IMR-90 (cell line): ENCODE measurements at regions not wholly inside any gene's neighbourhood (a gene's known extent, or its start where the extent isn't known, plus 50 kb on each side); places are given as distances from the start of the nearest gene placed in this dataset.

Experiments
- ATAC-seq: fragments of 200-7000 bp; cut with Tn5 transposase; 2 replicates; pipeline ENCODE4 v1.9.1; 2020; ENCODE audit warnings: low read depth, mild to moderate bottlenecking, moderate library complexity
- BruUV-seq: library from RNA; stranded (reverse); fragments of 400-500 nt; replicated peaks from 2 replicates; lab custom pipeline; 2021; lab: Mats Ljungman, UMichigan
- CTCF ChIA-PET: fragments of 300-600 bp; formaldehyde crosslinking; extraction: SDS; loops from one replicate; lab custom pipeline; 2021; ENCODE audit warnings: antibody characterized with exemption; lab: Yijun Ruan, JAX
- POLR2A ChIA-PET: fragments of 300-600 bp; sonication (Branson Sonifier 250); formaldehyde crosslinking; loops from one replicate; lab custom pipeline; 2022; ENCODE audit warnings: antibody characterized with exemption; ENCODE audit not compliant: unreplicated experiment; lab: Charles Lee
- DNase-seq: peaks from one replicate; pipeline ENCODE4 v3.0.0; 2013
- H2AFZ ChIP-seq: replicated peaks from 2 replicates; pipeline ENCODE3; 2013; ENCODE audit warnings: low read length, mild to moderate bottlenecking; ENCODE audit not compliant: poor library complexity
- H2AK5ac ChIP-seq: 2 replicates; pipeline ENCODE4 v1.6.1; 2013; ENCODE audit warnings: low read depth, low read length, inconsistent platforms
- H2AK9ac ChIP-seq: replicated peaks from 2 replicates; pipeline ENCODE3; 2013; ENCODE audit warnings: mild to moderate bottlenecking, low read depth, low read length, moderate library complexity; ENCODE audit not compliant: poor library complexity
- H2BK120ac ChIP-seq: 2 replicates; pipeline ENCODE4 v1.6.1; 2013; ENCODE audit warnings: low read depth, low read length, inconsistent platforms
- H2BK15ac ChIP-seq: 3 replicates; pipeline ENCODE4 v1.6.1; 2013; ENCODE audit warnings: low read depth, low read length, inconsistent platforms
- H2BK20ac ChIP-seq: 2 replicates; pipeline ENCODE4 v1.6.1; 2013; ENCODE audit warnings: low read depth, mild to moderate bottlenecking, inconsistent platforms, low read length, moderate library complexity
- H2BK5ac ChIP-seq: 2 replicates; pipeline ENCODE4 v1.6.1; 2013; ENCODE audit warnings: mild to moderate bottlenecking, low read depth, low read length, inconsistent platforms; ENCODE audit not compliant: poor library complexity, severe bottlenecking
- H3K14ac ChIP-seq: replicated peaks from 2 replicates; pipeline ENCODE4 v1.6.1; 2013; ENCODE audit warnings: low read depth, low read length, inconsistent platforms
- H3K18ac ChIP-seq: 2 replicates; pipeline ENCODE4 v1.6.1; 2013; ENCODE audit warnings: low read depth, low read length, control low read depth
- H3K23ac ChIP-seq: 2 replicates; pipeline ENCODE4 v1.6.1; 2013; ENCODE audit warnings: low read depth, low read length, inconsistent platforms
- H3K27ac ChIP-seq: 2 replicates; pipeline ENCODE4 v1.5.1; 2013; ENCODE audit warnings: mild to moderate bottlenecking, control low read depth, low read length; ENCODE audit not compliant: insufficient read depth
- H3K27me3 ChIP-seq: 2 replicates; pipeline ENCODE4 v1.6.1; 2013; ENCODE audit warnings: low read length; ENCODE audit not compliant: control insufficient read depth, insufficient read depth
- H3K36me3 ChIP-seq: 2 replicates; pipeline ENCODE4 v1.6.1; 2013; ENCODE audit warnings: low read length, mixed read lengths; ENCODE audit not compliant: control insufficient read depth, insufficient read depth
- H3K4ac ChIP-seq: 2 replicates; pipeline ENCODE4 v1.6.1; 2013; ENCODE audit warnings: low read depth, low read length, inconsistent platforms
- H3K4me1 ChIP-seq: 2 replicates; pipeline ENCODE4 v1.6.1; 2013; ENCODE audit warnings: low read length, mixed read lengths; ENCODE audit not compliant: control insufficient read depth, insufficient read depth
- H3K4me2 ChIP-seq: 2 replicates; pipeline ENCODE4 v1.6.1; 2013; ENCODE audit warnings: low read depth, mild to moderate bottlenecking, control low read depth, low read length, moderate library complexity
- H3K4me3 ChIP-seq: 2 replicates; pipeline ENCODE4 v1.5.1; 2013; ENCODE audit warnings: low read depth, mild to moderate bottlenecking, control low read depth, low read length, moderate library complexity; ENCODE audit not compliant: insufficient read depth
- H3K56ac ChIP-seq: 2 replicates; pipeline ENCODE4 v1.6.1; 2013; ENCODE audit warnings: low read length, inconsistent platforms; ENCODE audit not compliant: insufficient read depth; ENCODE audit errors: extremely low read depth
- H3K79me1 ChIP-seq, 2 experiments: 2 replicates each; pipeline ENCODE4 v1.6.1; 2013; ENCODE audit warnings: low read length in 2 of 2, inconsistent platforms in 1 of 2, low read depth in 1 of 2
- H3K9ac ChIP-seq: 2 replicates; pipeline ENCODE4 v1.6.1; 2013; ENCODE audit warnings: low read depth, low read length, control low read depth
- H3K9me1 ChIP-seq: 2 replicates; pipeline ENCODE4 v1.6.1; 2013; ENCODE audit warnings: low read length, inconsistent platforms; ENCODE audit not compliant: insufficient read depth
- H3K9me3 ChIP-seq: 2 replicates; pipeline ENCODE4 v1.6.1; 2013; ENCODE audit warnings: low read length; ENCODE audit not compliant: control insufficient read depth, insufficient read depth
- H4K20me1 ChIP-seq: 2 replicates; pipeline ENCODE4 v1.6.1; 2013; ENCODE audit warnings: low read length, inconsistent platforms; ENCODE audit not compliant: insufficient read depth
- H4K5ac ChIP-seq: 2 replicates; pipeline ENCODE4 v1.6.1; 2013; ENCODE audit warnings: mild to moderate bottlenecking, low read depth, low read length, control low read depth
- H4K8ac ChIP-seq, 2 experiments: 2 replicates each; pipeline ENCODE4 v1.6.1; 2013; ENCODE audit warnings: low read depth in 2 of 2, low read length in 2 of 2, control low read depth in 1 of 2, inconsistent platforms in 1 of 2
- H4K91ac ChIP-seq: 2 replicates; pipeline ENCODE4 v1.6.1; 2013; ENCODE audit warnings: low read depth, low read length, inconsistent platforms; ENCODE audit not compliant: insufficient read depth
- BHLHE40 ChIP-seq: fragments of 150-350 bp; IDR thresholded peaks from 2 replicates; pipeline ENCODE4 v1.6.1; 2016; ENCODE audit warnings: mild to moderate bottlenecking, low read depth, low read length
- CEBPB ChIP-seq: IDR thresholded peaks from 2 replicates; pipeline ENCODE4 v1.6.1; 2012; ENCODE audit warnings: low read depth, low read length, improper control_type of control experiment
- CHD1 ChIP-seq: IDR thresholded peaks from 2 replicates; pipeline ENCODE4 v1.6.1; 2012; ENCODE audit warnings: low read depth, low read length, improper control_type of control experiment
- CTCF ChIP-seq: conservative IDR thresholded peaks from 2 replicates; pipeline ENCODE4 v1.5.1; 2012; ENCODE audit warnings: mild to moderate bottlenecking, low read depth, low read length, improper control_type of control experiment
- FOS ChIP-seq: fragments of 150-350 bp; IDR thresholded peaks from 2 replicates; pipeline ENCODE4 v1.6.1; 2016; ENCODE audit warnings: low read depth, low read length
- MAFK ChIP-seq: IDR thresholded peaks from 2 replicates; pipeline ENCODE4 v1.6.1; 2012; ENCODE audit warnings: low read depth, low read length, improper control_type of control experiment
- MAZ ChIP-seq: IDR thresholded peaks from 2 replicates; pipeline ENCODE4 v1.6.1; 2012; ENCODE audit warnings: low read depth, mild to moderate bottlenecking, low read length, improper control_type of control experiment, moderate library complexity, borderline replicate concordance
- MXI1 ChIP-seq: IDR thresholded peaks from 2 replicates; pipeline ENCODE4 v1.6.1; 2012; ENCODE audit warnings: low read depth, mild to moderate bottlenecking, low read length, moderate library complexity, borderline replicate concordance
- NFE2L2 ChIP-seq: fragments of 150-350 bp; IDR thresholded peaks from 2 replicates; pipeline ENCODE4 v1.6.1; 2016; ENCODE audit warnings: low read depth, mild to moderate bottlenecking, low read length
- POLR2A ChIP-seq: IDR thresholded peaks from 2 replicates; pipeline ENCODE4 v1.6.1; 2012; ENCODE audit warnings: mild to moderate bottlenecking, low read depth, low read length
- RAD21 ChIP-seq: IDR thresholded peaks from 2 replicates; pipeline ENCODE4 v1.6.1; 2012; ENCODE audit warnings: low read length, improper control_type of control experiment
- RCOR1 ChIP-seq: IDR thresholded peaks from 2 replicates; pipeline ENCODE4 v1.6.1; 2012; ENCODE audit warnings: mild to moderate bottlenecking, low read length, improper control_type of control experiment; ENCODE audit not compliant: insufficient replicate concordance
- RFX5 ChIP-seq: IDR thresholded peaks from 2 replicates; pipeline ENCODE4 v1.8.0; 2012; ENCODE audit warnings: low read depth, mild to moderate bottlenecking, low read length, moderate library complexity
- SMC3 ChIP-seq: fragments of 150-350 bp; IDR thresholded peaks from 2 replicates; pipeline ENCODE4 v1.6.1; 2016; ENCODE audit warnings: low read depth, mild to moderate bottlenecking, antibody characterized with exemption, low read length, moderate library complexity
- WGBS, 2 experiments: methylation state at CpG; one replicate each; pipeline versions ENCODE4 v1.1.5 to v1.1.7; 2013; ENCODE audit warnings: missing lambda C conversion rate in 2 of 2; ENCODE audit not compliant: insufficient read length in 1 of 2; ENCODE audit errors: extremely low coverage in 2 of 2; 5-methylcytosine and 5-hydroxymethylcytosine counted together
- dilution Hi-C: fragments of 300-500 bp; cut with HindIII; formaldehyde crosslinking; loops from one replicate; pipeline ENCODE4 v1.14.3; 2018; ENCODE audit warnings: low sequenced_read_pairs; ENCODE audit not compliant: unreplicated experiment
- in situ Hi-C: fragments of 300-500 bp; cut with MboI; formaldehyde crosslinking; loops from 3 replicates; pipeline ENCODE4 v1.14.3; 2019; ENCODE audit warnings: low sequenced_read_pairs, inconsistent platforms, mixed read lengths
- intact Hi-C: fragments of 100-400 bp; cut with micrococcal nuclease; formaldehyde crosslinking; loops from 2 replicates; pipeline ENCODE4 v1.10.0; 2022
- TF ChIP-seq, protein P1 (sequence below): fragments of 150-350 bp; IDR thresholded peaks from 2 replicates; pipeline ENCODE4 v1.6.1; 2016; ENCODE audit warnings: low read depth, mild to moderate bottlenecking, low read length, moderate library complexity, borderline replicate concordance
- TF ChIP-seq, protein P2 (sequence below): fragments of 150-350 bp; IDR thresholded peaks from 2 replicates; pipeline ENCODE4 v1.6.1; 2017; ENCODE audit warnings: mild to moderate bottlenecking, antibody characterized with exemption, low read length, low read depth

DNA sequence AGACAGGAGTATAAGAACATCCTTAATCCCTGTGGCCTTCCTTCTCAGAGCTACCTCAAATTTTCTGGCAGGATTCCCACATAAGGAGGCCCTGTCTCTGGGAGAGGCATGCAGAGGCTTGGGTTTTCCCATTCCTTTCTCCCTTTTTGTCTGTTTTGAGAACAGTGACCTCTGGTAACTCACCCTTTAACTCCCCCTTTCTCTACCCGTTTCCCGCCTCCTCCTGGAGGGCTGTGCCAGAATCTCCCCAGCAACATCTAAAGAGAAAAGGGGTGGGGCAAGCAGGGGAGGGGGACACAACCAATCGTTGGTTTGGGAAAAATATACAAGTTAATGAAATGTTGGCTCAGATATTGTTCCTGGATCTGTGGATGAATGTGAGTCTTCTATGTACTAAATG is 303.7 kb upstream of the IRS4 start:
- no peak overlapping the region for H3K9ac ChIP-seq
- in situ Hi-C loops (no loop called here), dilution Hi-C loops (no loop called here), intact Hi-C loops (no loop called here)
- no peak overlapping the region for H4K5ac ChIP-seq
- H3K23ac ChIP-seq: no peak overlapping the region
- no peak overlapping the region for H3K18ac ChIP-seq
- H4K91ac ChIP-seq: no peak overlapping the region
- H2AK9ac ChIP-seq: no peak overlapping the region
- H3K27ac ChIP-seq: no peak overlapping the region
- H3K36me3 ChIP-seq: no peaks in the 10 kb centered on the region
- CTCF ChIA-PET: no interaction called here
- no peak overlapping the region for H3K4me2 ChIP-seq
- no peak overlapping the region for H3K4ac ChIP-seq
- H3K9me3 ChIP-seq: no peaks in the 10 kb centered on the region
- H3K4me3 ChIP-seq: no peak overlapping the region
- H3K56ac ChIP-seq: no peak overlapping the region
- H3K79me1 ChIP-seq: no peaks in the 10 kb centered on the region
- no peaks in the 10 kb centered on the region for H3K4me1 ChIP-seq
- POLR2A ChIA-PET: no interaction called here
- H2BK5ac ChIP-seq: no peak overlapping the region
- no peak overlapping the region for H4K8ac ChIP-seq
- no peaks in the 10 kb centered on the region for H3K9me1 ChIP-seq
- no peak overlapping the region for H3K14ac ChIP-seq
- H2BK120ac ChIP-seq: no peak overlapping the region
- BruUV-seq: no TSS peak
- no peak overlapping the region for H2BK15ac ChIP-seq
- no peak for DNase-seq
- no peak for TF ChIP-seq POLR2A
- TF ChIP-seq MAFK: no peak
- no peak for TF ChIP-seq RCOR1
- no peak for TF ChIP-seq SMC3
- no peak for TF ChIP-seq BHLHE40
- TF ChIP-seq, protein P1, sequence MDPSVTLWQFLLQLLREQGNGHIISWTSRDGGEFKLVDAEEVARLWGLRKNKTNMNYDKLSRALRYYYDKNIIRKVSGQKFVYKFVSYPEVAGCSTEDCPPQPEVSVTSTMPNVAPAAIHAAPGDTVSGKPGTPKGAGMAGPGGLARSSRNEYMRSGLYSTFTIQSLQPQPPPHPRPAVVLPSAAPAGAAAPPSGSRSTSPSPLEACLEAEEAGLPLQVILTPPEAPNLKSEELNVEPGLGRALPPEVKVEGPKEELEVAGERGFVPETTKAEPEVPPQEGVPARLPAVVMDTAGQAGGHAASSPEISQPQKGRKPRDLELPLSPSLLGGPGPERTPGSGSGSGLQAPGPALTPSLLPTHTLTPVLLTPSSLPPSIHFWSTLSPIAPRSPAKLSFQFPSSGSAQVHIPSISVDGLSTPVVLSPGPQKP: no peak
- no peak for TF ChIP-seq CEBPB
- no peak for TF ChIP-seq CTCF
- no peak for TF ChIP-seq CHD1
- TF ChIP-seq RFX5: no peak
- TF ChIP-seq RAD21: no peak
- TF ChIP-seq, protein P2, sequence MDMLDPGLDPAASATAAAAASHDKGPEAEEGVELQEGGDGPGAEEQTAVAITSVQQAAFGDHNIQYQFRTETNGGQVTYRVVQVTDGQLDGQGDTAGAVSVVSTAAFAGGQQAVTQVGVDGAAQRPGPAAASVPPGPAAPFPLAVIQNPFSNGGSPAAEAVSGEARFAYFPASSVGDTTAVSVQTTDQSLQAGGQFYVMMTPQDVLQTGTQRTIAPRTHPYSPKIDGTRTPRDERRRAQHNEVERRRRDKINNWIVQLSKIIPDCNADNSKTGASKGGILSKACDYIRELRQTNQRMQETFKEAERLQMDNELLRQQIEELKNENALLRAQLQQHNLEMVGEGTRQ: no peak
- no peak for TF ChIP-seq MAZ
- TF ChIP-seq NFE2L2: no peak
- TF ChIP-seq MXI1: no peak
- no peak for TF ChIP-seq FOS
- H2BK20ac ChIP-seq: no peak overlapping the region
- no CpG with 5 or more reads among the region's 3 CpGs for WGBS, 2 experiments
- no peak for ATAC-seq
- no peak overlapping the region for H2AK5ac ChIP-seq
- H3K27me3 ChIP-seq: peaks cover 1% of the 10 kb centered on the region; the same call in 1 of the 2 replicates
- H4K20me1 ChIP-seq: no peaks in the 10 kb centered on the region
- no peak overlapping the region for H2AFZ ChIP-seq
